SK-N-MC (cell line): ENCODE measurements at regions not wholly inside any gene's neighbourhood (a gene's known extent, or its start where the extent isn't known, plus 50 kb on each side); places are given as distances from the start of the nearest gene placed in this dataset.

Experiments used
- DNase-seq: peaks from one replicate; pipeline ENCODE4 v3.0.0-alpha.2; 2011; ENCODE audit warnings: low read depth, low spot score
- H3K27ac ChIP-seq: fragments of 200-600 bp; sonication (generic); 2 replicates; pipeline ENCODE4 v1.5.1; 2016; ENCODE audit warnings: mixed run types
- H3K36me3 ChIP-seq: fragments of 200-600 bp; sonication (generic); 2 replicates; pipeline ENCODE4 v1.6.1; 2017; ENCODE audit warnings: antibody characterized with exemption, low read length, mixed read lengths; ENCODE audit not compliant: insufficient read depth
- H3K4me3 ChIP-seq: fragments of 200-600 bp; sonication (generic); 2 replicates; pipeline ENCODE4 v1.5.1; 2016
- H3K9ac ChIP-seq: fragments of 200-600 bp; sonication (generic); 2 replicates; pipeline ENCODE4 v1.8.0; 2017; ENCODE audit warnings: mixed run types, mixed read lengths; ENCODE audit not compliant: insufficient read length
- H3K9me3 ChIP-seq: fragments of 200-600 bp; sonication (generic); 2 replicates; pipeline ENCODE4 v1.6.1; 2017; ENCODE audit warnings: low read depth, mild to moderate bottlenecking, antibody characterized with exemption, low read length, moderate library complexity, mixed read lengths
- EZH2 ChIP-seq: fragments of 200-600 bp; sonication (generic); IDR thresholded peaks from one replicate; pipeline ENCODE4 v1.6.1; 2017; ENCODE audit warnings: antibody characterized with exemption
- FOXP2 ChIP-seq: optimal IDR thresholded peaks from 2 replicates; pipeline ENCODE3; 2011; ENCODE audit warnings: mild to moderate bottlenecking, moderate library complexity; ENCODE audit not compliant: insufficient read depth; ENCODE audit errors: extremely low read length, control extremely low read depth
- POLR2AphosphoS5 ChIP-seq: IDR thresholded peaks from 2 replicates; pipeline ENCODE4 v1.6.1; 2012; ENCODE audit warnings: mild to moderate bottlenecking, low read depth, low read length, borderline replicate concordance

DNA sequence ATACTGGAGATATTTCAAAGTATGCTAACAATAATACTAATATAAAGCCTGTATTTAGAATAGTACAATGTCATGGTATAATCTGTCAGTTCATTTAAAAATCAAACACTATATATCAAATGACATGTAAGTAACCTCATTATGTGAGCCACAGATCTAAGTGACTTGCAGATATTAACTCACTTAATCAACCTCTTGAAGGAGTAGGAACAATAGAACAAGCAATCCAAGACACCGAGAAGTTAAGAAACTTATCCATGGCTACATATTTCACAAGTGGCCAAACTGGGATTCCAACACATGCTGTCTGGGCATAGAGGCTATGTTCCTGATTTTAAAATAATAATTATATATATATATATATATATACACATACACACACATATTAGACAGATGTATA, 554.0 kb downstream of the ARAP2 start:
- Histone ChIP-seq H3K9me3 (no peaks in the 10 kb centered on the region), H3K9ac (no peak overlapping the region), H3K27ac (no peak overlapping the region), H3K4me3 (no peak overlapping the region), H3K36me3 (no peaks in the 10 kb centered on the region)
- no peak for DNase-seq
- TF ChIP-seq FOXP2 (no peak), POLR2AphosphoS5 (no peak), EZH2 (no peak)

DNA sequence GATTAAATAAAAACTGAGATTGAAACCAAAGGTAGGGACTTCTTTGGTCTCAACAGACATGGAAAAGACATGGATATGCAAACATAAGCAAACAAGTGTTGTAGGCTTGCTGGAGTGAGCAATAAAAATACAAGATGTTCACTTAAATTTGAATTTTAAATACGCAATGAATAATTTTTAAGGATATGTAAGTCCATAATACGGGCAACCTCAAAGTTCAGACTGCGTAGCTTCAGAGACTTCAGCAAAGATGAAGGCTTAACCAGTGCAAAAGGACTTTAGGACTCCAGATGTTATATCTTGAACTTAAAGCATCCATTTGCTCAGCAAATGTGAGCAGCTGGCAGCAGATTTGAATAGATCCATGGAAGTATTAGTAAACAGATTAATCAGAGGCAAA, 549.3 kb downstream of the ARAP2 start:
- Histone ChIP-seq H3K36me3 (no peaks in the 10 kb centered on the region), H3K9ac (no peak overlapping the region), H3K4me3 (no peak overlapping the region), H3K27ac (no peak overlapping the region), H3K9me3 (no peaks in the 10 kb centered on the region)
- DNase-seq: no peak
- TF ChIP-seq POLR2AphosphoS5 (no peak), FOXP2 (no peak), EZH2 (no peak)

DNA sequence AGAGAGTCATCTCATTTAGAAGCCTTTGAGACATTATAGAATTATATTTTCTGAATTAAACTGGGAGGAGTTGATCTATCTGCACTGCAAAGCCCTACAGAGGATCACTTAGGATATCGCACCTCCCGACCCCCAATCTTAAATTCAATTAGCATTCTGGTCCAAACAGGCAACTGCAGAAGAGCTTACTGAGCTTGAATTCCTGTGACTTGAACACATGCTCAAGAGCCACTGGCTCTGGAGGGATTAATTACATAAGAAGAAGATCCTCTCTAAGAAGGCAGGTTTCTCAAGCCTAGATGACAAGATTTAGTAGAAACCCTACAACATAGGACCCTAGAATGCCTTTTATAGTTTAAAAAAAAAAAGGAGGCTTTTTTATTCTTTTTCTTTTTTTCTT, 548.9 kb downstream of the ARAP2 start:
- Histone ChIP-seq H3K9ac (no peak overlapping the region), H3K27ac (no peak overlapping the region), H3K9me3 (no peaks in the 10 kb centered on the region), H3K36me3 (no peaks in the 10 kb centered on the region), H3K4me3 (no peak overlapping the region)
- no peak for DNase-seq
- TF ChIP-seq FOXP2 (no peak), POLR2AphosphoS5 (no peak), EZH2 (no peak)

DNA sequence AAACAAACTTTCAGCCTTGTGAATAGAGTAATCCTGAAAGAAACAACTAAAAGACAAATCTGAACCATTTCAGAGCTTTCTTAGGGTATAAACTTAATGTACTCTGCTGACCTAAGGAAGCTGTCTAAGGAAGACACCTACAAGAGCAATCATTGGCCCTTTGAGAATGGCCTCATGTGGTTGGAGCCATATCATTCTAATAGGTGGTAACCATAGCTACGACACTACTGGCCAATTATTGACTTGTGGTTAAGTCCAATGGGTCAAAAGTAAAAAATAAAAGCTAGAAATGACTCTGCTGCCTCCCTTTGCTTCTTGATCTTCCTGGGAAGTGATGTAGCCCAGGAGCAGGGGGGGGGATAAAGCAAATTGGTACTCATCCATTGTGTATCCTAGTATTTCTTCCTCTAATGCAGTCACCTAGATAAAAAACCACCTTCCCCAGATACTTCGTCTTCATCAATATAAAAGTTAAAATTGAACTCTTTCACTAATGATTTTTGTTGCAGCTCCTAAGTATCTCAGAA, 547.0 kb downstream of the ARAP2 start:
- no peak for DNase-seq
- no peak for TF ChIP-seq FOXP2
- no peak for TF ChIP-seq EZH2
- no peak for TF ChIP-seq POLR2AphosphoS5
- H3K36me3 ChIP-seq: no peaks in the 10 kb centered on the region

DNA sequence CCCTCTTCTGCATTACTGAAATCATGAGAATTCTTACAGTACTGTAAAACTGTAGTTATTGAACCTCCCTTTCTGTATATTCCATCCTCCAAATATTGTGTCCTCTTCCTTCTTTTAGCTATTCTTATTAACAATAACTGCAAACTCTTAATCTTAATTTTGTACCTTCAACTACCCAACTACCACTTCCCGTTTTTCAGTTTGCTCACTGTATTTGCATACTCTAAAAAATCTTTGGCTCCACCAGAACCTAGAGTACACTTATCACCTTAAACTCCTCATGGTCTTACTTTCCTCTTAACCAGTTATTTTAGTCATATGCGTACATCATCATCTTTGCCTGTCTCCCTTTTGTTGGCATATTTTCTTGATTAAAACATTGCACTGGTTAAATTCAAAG, 543.7 kb downstream of the ARAP2 start:
- Histone ChIP-seq H3K27ac (no peak overlapping the region), H3K4me3 (no peak overlapping the region), H3K9me3 (no peaks in the 10 kb centered on the region), H3K36me3 (no peaks in the 10 kb centered on the region), H3K9ac (no peak overlapping the region)
- TF ChIP-seq POLR2AphosphoS5: no peak
- no peak for TF ChIP-seq EZH2
- no peak for TF ChIP-seq FOXP2
- no peak for DNase-seq

More for the DNA sequence above, 547.0 kb downstream of the ARAP2 start:
- H3K27ac ChIP-seq: no peak overlapping the region
- no peak overlapping the region for H3K4me3 ChIP-seq
- H3K9me3 ChIP-seq: no peaks in the 10 kb centered on the region
- H3K9ac ChIP-seq: no peak overlapping the region

DNA sequence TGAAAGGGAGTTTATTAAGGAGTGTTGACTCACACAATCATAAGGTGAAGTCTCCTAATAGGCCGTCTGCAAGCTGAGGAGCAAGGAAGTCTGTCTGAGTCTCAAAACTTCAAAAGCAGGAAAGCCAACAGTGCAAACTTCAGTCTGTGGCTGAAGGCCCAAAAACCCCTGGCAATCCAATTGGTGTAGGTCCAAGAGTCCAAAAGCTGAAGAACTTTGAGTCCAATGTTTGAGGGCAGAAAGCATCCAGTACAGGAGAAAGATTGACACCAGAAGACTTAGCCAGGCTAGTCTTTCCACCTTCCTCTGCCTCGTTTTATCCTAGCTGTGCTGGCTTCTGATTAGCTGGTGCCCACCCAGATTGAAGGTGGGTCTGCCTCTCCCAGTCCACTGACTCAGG, 535.2 kb downstream of the ARAP2 start:
- no peak for DNase-seq

DNA sequence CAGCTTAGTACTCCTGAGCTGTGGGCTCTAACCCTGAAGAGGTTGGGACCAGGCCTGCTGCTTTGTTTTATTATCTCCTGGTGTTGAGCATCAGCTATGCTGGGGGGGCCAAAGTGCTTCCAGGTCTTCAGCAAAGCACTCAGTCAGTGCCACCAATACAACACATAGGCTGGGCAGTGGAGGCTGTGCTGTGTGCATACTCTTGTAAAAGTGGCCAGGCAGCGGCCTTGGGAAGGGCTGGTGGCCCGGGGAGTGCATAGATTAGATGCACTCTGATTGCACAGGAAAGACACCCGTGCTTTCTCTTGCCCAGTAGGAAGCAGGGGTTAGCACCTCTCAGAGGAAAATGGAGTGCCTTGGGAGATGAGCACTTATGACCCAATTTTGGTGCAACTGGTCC, 534.0 kb downstream of the ARAP2 start:
- TF ChIP-seq FOXP2 (no peak), POLR2AphosphoS5 (no peak), EZH2 (no peak)
- Histone ChIP-seq H3K9ac (no peak overlapping the region), H3K4me3 (no peak overlapping the region), H3K27ac (no peak overlapping the region), H3K36me3 (no peaks in the 10 kb centered on the region), H3K9me3 (no peaks in the 10 kb centered on the region)
- no peak for DNase-seq

More for the DNA sequence above, 535.2 kb downstream of the ARAP2 start:
- no peak overlapping the region for H3K4me3 ChIP-seq
- H3K27ac ChIP-seq: no peak overlapping the region
- H3K9ac ChIP-seq: no peak overlapping the region
- no peaks in the 10 kb centered on the region for H3K9me3 ChIP-seq
- TF ChIP-seq POLR2AphosphoS5 (no peak), EZH2 (no peak), FOXP2 (no peak)
- no peaks in the 10 kb centered on the region for H3K36me3 ChIP-seq

DNA sequence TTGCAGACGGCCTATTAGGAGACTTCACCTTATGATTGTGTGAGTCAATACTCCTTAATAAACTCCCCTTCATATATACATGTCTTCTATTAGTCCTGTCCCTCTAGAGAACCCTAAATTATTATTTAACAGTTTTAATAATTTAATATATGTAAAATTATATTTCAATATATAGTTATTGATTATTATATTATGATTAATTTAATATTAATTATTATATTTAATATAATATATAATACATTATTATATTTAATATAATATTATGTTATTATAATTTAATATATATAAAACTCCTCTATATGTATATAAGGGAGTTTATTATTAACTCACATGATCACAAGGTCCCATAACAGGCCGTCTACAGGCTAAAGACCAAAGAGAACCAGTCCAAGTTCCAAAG, 533.2 kb downstream of the ARAP2 start:
- H3K9me3 ChIP-seq: no peaks in the 10 kb centered on the region
- no peak for TF ChIP-seq EZH2
- no peak for TF ChIP-seq POLR2AphosphoS5
- no peak for TF ChIP-seq FOXP2
- no peak overlapping the region for H3K9ac ChIP-seq
- DNase-seq: no peak
- no peaks in the 10 kb centered on the region for H3K36me3 ChIP-seq
- H3K4me3 ChIP-seq: no peak overlapping the region
- no peak overlapping the region for H3K27ac ChIP-seq

DNA sequence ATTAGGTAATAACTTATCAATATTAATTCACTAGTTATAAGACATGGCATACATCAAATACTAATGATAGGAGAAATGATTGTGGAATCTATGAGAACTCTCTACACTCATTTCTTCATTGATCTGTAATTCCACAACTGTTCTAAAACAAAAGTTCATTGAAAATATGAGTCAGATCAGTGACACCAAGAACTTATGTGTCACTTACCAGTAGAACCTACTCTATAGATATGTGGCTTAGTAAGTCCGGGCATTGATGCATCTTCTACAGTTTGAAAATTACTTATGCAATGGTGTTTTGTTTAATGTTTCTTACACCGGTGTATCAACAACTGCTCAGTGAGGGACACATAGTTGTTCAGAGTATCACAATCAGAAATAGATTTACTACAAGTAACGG, 520.3 kb downstream of the ARAP2 start:
- no peaks in the 10 kb centered on the region for H3K36me3 ChIP-seq
- no peak overlapping the region for H3K27ac ChIP-seq
- no peak for DNase-seq
- TF ChIP-seq POLR2AphosphoS5 (no peak), EZH2 (no peak), FOXP2 (no peak)
- no peaks in the 10 kb centered on the region for H3K9me3 ChIP-seq
- no peak overlapping the region for H3K4me3 ChIP-seq
- H3K9ac ChIP-seq: no peak overlapping the region
